ENCODE measurements at regions not wholly inside any gene's neighbourhood (a gene's known extent, or its start where the extent isn't known, plus 50 kb on each side); places are given as distances from the start of the nearest gene placed in this dataset.

- H3K9me3 ChIP-seq (ENCODE audit: control insufficient read depth in 2 of 3, insufficient read depth in 1 of 3, low read length in 3 of 3) = no peaks in the 10 kb centered on the region
- no peak overlapping the region for H3K9ac ChIP-seq (ENCODE audit: low read length in 3 of 3)
- FAIRE-seq (no peak), DNase-seq (no peak)
- H3K27me3 ChIP-seq (ENCODE audit: control insufficient read depth, insufficient read depth, low read length) = no peaks in the 10 kb centered on the region
- H3K4me3 ChIP-seq (ENCODE audit: low read length in 3 of 3) = no peak overlapping the region
- H3K36me3 ChIP-seq (ENCODE audit: control insufficient read depth in 2 of 3, insufficient read depth in 3 of 3, low read length in 3 of 3) = no peaks in the 10 kb centered on the region
- no peaks in the 10 kb centered on the region for H3K4me1 ChIP-seq (ENCODE audit: control insufficient read depth in 2 of 3, insufficient read depth in 2 of 3, low read depth in 1 of 3, low read length in 3 of 3)
- intact Hi-C loops (cut with DNase I) = no loop called here
- no peak for TF ChIP-seq CTCF (IDR thresholded peaks at IDR 0.05; ENCODE audit: borderline replicate concordance, extremely low read depth, insufficient read depth)
- no peak overlapping the region for H3K27ac ChIP-seq (ENCODE audit: low read depth in 2 of 2, low read length in 2 of 2)
Observed at GRCh38 chr13:87533776-87534175, 137.4 kb upstream of the SLITRK5 start.

- Histone ChIP-seq H3K36me3 (ENCODE audit: control insufficient read depth in 2 of 3, insufficient read depth in 3 of 3, low read length in 3 of 3) (no peaks in the 10 kb centered on the region), H3K9me3 (ENCODE audit: control insufficient read depth in 2 of 3, insufficient read depth in 1 of 3, low read length in 3 of 3) (no peaks in the 10 kb centered on the region), H3K27ac (ENCODE audit: low read depth in 2 of 2, low read length in 2 of 2) (no peak overlapping the region), H3K4me1 (ENCODE audit: control insufficient read depth in 2 of 3, insufficient read depth in 2 of 3, low read depth in 1 of 3, low read length in 3 of 3) (no peaks in the 10 kb centered on the region), H3K27me3 (ENCODE audit: control insufficient read depth, insufficient read depth, low read length) (no peaks in the 10 kb centered on the region), H3K9ac (ENCODE audit: low read length in 3 of 3) (no peak overlapping the region), H3K4me3 (ENCODE audit: low read length in 3 of 3) (no peak overlapping the region)
- DNase-seq = no peak
- intact Hi-C loops (cut with DNase I) = no loop called here
- no peak for FAIRE-seq
- TF ChIP-seq CTCF (IDR thresholded peaks at IDR 0.05; ENCODE audit: borderline replicate concordance, extremely low read depth, insufficient read depth) = no peak
Observed at GRCh38 chr13:87535911-87536310, 135.3 kb upstream of the SLITRK5 start.

GRCh38 chr13:87536499-87536898 is 134.7 kb upstream of the SLITRK5 start:
- H3K9me3 ChIP-seq (ENCODE audit: control insufficient read depth in 2 of 3, insufficient read depth in 1 of 3, low read length in 3 of 3) = no peaks in the 10 kb centered on the region
- no peaks in the 10 kb centered on the region for H3K27me3 ChIP-seq (ENCODE audit: control insufficient read depth, insufficient read depth, low read length)
- TF ChIP-seq CTCF (IDR thresholded peaks at IDR 0.05; ENCODE audit: borderline replicate concordance, extremely low read depth, insufficient read depth) = no peak
- FAIRE-seq (no peak), DNase-seq (no peak)
- H3K4me3 ChIP-seq (ENCODE audit: low read length in 3 of 3) = no peak overlapping the region
- no peaks in the 10 kb centered on the region for H3K36me3 ChIP-seq (ENCODE audit: control insufficient read depth in 2 of 3, insufficient read depth in 3 of 3, low read length in 3 of 3)
- H3K27ac ChIP-seq (ENCODE audit: low read depth in 2 of 2, low read length in 2 of 2) = no peak overlapping the region
- no peaks in the 10 kb centered on the region for H3K4me1 ChIP-seq (ENCODE audit: control insufficient read depth in 2 of 3, insufficient read depth in 2 of 3, low read depth in 1 of 3, low read length in 3 of 3)
- intact Hi-C loops (cut with DNase I) = no loop called here
- H3K9ac ChIP-seq (ENCODE audit: low read length in 3 of 3) = no peak overlapping the region

- H3K9ac ChIP-seq (ENCODE audit: low read length in 3 of 3) = no peak overlapping the region
- no peaks in the 10 kb centered on the region for H3K36me3 ChIP-seq (ENCODE audit: control insufficient read depth in 2 of 3, insufficient read depth in 3 of 3, low read length in 3 of 3)
- intact Hi-C loops (cut with DNase I) = no loop called here
- H3K4me1 ChIP-seq (ENCODE audit: control insufficient read depth in 2 of 3, insufficient read depth in 2 of 3, low read depth in 1 of 3, low read length in 3 of 3) = no peaks in the 10 kb centered on the region
- TF ChIP-seq CTCF (IDR thresholded peaks at IDR 0.05; ENCODE audit: borderline replicate concordance, extremely low read depth, insufficient read depth) = no peak
- FAIRE-seq (no peak), DNase-seq (no peak)
- H3K4me3 ChIP-seq (ENCODE audit: low read length in 3 of 3) = no peak overlapping the region
- no peaks in the 10 kb centered on the region for H3K27me3 ChIP-seq (ENCODE audit: control insufficient read depth, insufficient read depth, low read length)
- H3K27ac ChIP-seq (ENCODE audit: low read depth in 2 of 2, low read length in 2 of 2) = no peak overlapping the region
- H3K9me3 ChIP-seq (ENCODE audit: control insufficient read depth in 2 of 3, insufficient read depth in 1 of 3, low read length in 3 of 3) = no peaks in the 10 kb centered on the region
Observed at GRCh38 chr13:87536899-87537298, 134.3 kb upstream of the SLITRK5 start.

Data from kidney (tissue), 13 donors.